Calu3 (cell line): ENCODE measurements at regions not wholly inside any gene's neighbourhood (a gene's known extent, or its start where the extent isn't known, plus 50 kb on each side); places are given as distances from the start of the nearest gene placed in this dataset.
"Not testable (repeated sequence)": the region's sequence is repeated elsewhere in the genome, so short reads cannot be mapped to it uniquely, and the experiment has no call there.

Experiments used
- BruUV-seq: library from RNA; stranded (reverse); fragments of 400-500 nt; replicated peaks from 2 replicates; lab custom pipeline; 2021; lab: Mats Ljungman, UMichigan
- CTCF ChIA-PET: fragments of 300-600 bp; sonication (Branson Sonifier 250); formaldehyde crosslinking; loops from one replicate; lab custom pipeline; 2022; ENCODE audit warnings: antibody characterized with exemption; lab: Charles Lee
- DNase-seq: peaks from one replicate; pipeline ENCODE4 v3.0.0; 2022
- H3K27ac Mint-ChIP-seq: one replicate; pipeline ENCODE4 v1.8.0; 2022; ENCODE audit warnings: mixed read lengths; ENCODE audit not compliant: unreplicated experiment
- H3K27me3 Mint-ChIP-seq: one replicate; pipeline ENCODE4 v1.8.0; 2022; ENCODE audit warnings: mixed read lengths; ENCODE audit not compliant: unreplicated experiment
- H3K36me3 Mint-ChIP-seq: one replicate; pipeline ENCODE4 v1.8.0; 2022; ENCODE audit warnings: mild to moderate bottlenecking, moderate library complexity, mixed read lengths; ENCODE audit not compliant: insufficient read depth, unreplicated experiment
- H3K4me1 Mint-ChIP-seq: one replicate; pipeline ENCODE4 v1.8.0; 2022; ENCODE audit warnings: mild to moderate bottlenecking, low read depth, mixed read lengths; ENCODE audit not compliant: unreplicated experiment
- H3K4me3 Mint-ChIP-seq: one replicate; pipeline ENCODE4 v1.8.0; 2022; ENCODE audit warnings: mild to moderate bottlenecking, low read depth, moderate library complexity, mixed read lengths; ENCODE audit not compliant: unreplicated experiment
- H3K9me3 Mint-ChIP-seq: one replicate; pipeline ENCODE4 v1.8.0; 2022; ENCODE audit warnings: low read depth, mixed read lengths; ENCODE audit not compliant: unreplicated experiment
- CTCF ChIP-seq: fragments of 200-600 bp; IDR thresholded peaks from one replicate; pipeline ENCODE4 v1.8.0; 2022; ENCODE audit warnings: antibody characterized with exemption; ENCODE audit not compliant: unreplicated experiment
- intact Hi-C: fragments of 100-400 bp; cut with micrococcal nuclease; formaldehyde crosslinking; loops from one replicate; pipeline ENCODE4 v1.10.0; 2022; ENCODE audit not compliant: unreplicated experiment

DNA sequence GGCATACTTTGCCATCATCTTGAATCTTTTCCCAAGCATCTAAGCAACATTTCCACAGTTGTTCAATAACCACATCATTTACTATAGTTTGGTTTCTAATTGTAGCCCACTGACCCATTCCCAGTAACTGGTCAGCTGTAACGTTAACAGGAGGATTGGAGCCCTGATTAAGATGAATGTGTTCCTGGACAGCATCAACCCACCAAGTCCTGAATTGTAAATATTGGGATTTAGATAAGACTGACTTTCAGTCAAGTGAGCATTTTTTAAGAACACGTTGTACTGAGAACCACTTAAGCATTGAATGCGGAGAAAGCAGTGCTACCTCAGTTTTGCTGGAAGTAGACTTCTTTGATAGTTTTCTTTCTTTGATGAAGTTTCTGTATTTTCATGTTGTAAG, 53.3 kb upstream of the ARL4D start:
- DNase-seq, H3K27ac Mint-ChIP-seq, H3K4me3 Mint-ChIP-seq, CTCF ChIA-PET, BruUV-seq: not testable (repeated sequence)
- peaks cover 46% of the 10 kb centered on the region for H3K27me3 Mint-ChIP-seq
- H3K4me1 Mint-ChIP-seq, result peaks cover 21% of the 10 kb centered on the region
- peaks cover 19% of the 10 kb centered on the region for H3K9me3 Mint-ChIP-seq
- peaks cover 14% of the 10 kb centered on the region for H3K36me3 Mint-ChIP-seq
- intact Hi-C loops, result loop anchor here (10.0 kb wide), 1 partner anchor 321 kb away; the partner anchor contains the start of genes RND2 and VAT1

- intact Hi-C loops, result loop anchor here (10.0 kb wide), 1 partner anchor 320 kb away; the partner anchor contains the start of genes RND2 and VAT1
- Mint-ChIP-seq H3K27me3 (peaks cover 46% of the 10 kb centered on the region), H3K4me3 (no peak overlapping the region), H3K27ac (no peak overlapping the region), H3K36me3 (peaks cover 14% of the 10 kb centered on the region), H3K9me3 (peaks cover 18% of the 10 kb centered on the region), H3K4me1 (peaks cover 21% of the 10 kb centered on the region)
- BruUV-seq, result no TSS peak
- no peak for TF ChIP-seq CTCF
- CTCF ChIA-PET, result no interaction called here
- no peak for DNase-seq
Observed at GRCh38 chr17:43344685-43345084, 54.1 kb upstream of the ARL4D start.

- Mint-ChIP-seq H3K27me3 (peaks cover 46% of the 10 kb centered on the region), H3K4me1 (peaks cover 34% of the 10 kb centered on the region), H3K36me3 (peaks cover 14% of the 10 kb centered on the region), H3K27ac (no peak overlapping the region), H3K9me3 (peaks cover 9% of the 10 kb centered on the region), H3K4me3 (no peak overlapping the region)
- DNase-seq, result no peak
- intact Hi-C loops, result loop anchor here (10.0 kb wide), 1 partner anchor 318 kb away; the partner anchor contains the start of genes RND2 and VAT1
- no peak for TF ChIP-seq CTCF
- CTCF ChIA-PET, result interaction anchor here (1.3 kb wide), 1 partner anchor 14 kb away, joined by 3 read pairs; no protein-coding TSS in a partner anchor
- BruUV-seq, result no TSS peak
Observed at GRCh38 chr17:43342589-43342890, 56.3 kb upstream of the ARL4D start.

GRCh38 chr17:43341715-43342588, 56.8 kb upstream of the ARL4D start:
- peaks cover 46% of the 10 kb centered on the region for H3K27me3 Mint-ChIP-seq
- intact Hi-C loops, result loop anchor here (10.0 kb wide), 1 partner anchor 317 kb away; the partner anchor contains the start of genes RND2 and VAT1
- no peak for DNase-seq
- peaks cover 8% of the 10 kb centered on the region for H3K36me3 Mint-ChIP-seq
- no peak overlapping the region for H3K4me3 Mint-ChIP-seq
- peaks cover 3% of the 10 kb centered on the region for H3K9me3 Mint-ChIP-seq
- CTCF ChIA-PET, result interaction anchor here (0.6 to 1.3 kb wide), 2 partner anchors 15 to 276 kb away, joined by 3 read pairs; no protein-coding TSS in a partner anchor
- no peak for TF ChIP-seq CTCF
- H3K4me1 Mint-ChIP-seq, result peaks cover 35% of the 10 kb centered on the region
- no peak overlapping the region for H3K27ac Mint-ChIP-seq
- BruUV-seq, result no TSS peak
